Fibroblast of villous mesenchyme (primary cell): ENCODE measurements at regions not wholly inside any gene's neighbourhood (a gene's known extent, or its start where the extent isn't known, plus 50 kb on each side); places are given as distances from the start of the nearest gene placed in this dataset.
A peak's percentile ranks its signal among the peaks of the same experiment; 100 is the strongest.

Experiments used
- DNase-seq: peaks from one replicate; pipeline ENCODE4 v3.0.0-alpha.2; 2010; ENCODE audit warnings: low read depth
- H3K4me3 ChIP-seq: 2 replicates; pipeline ENCODE4 v1.5.1; 2011; ENCODE audit warnings: low read depth, mild to moderate bottlenecking, low read length
- TF ChIP-seq, protein P1 (sequence below): IDR thresholded peaks from 2 replicates; pipeline ENCODE4 v1.5.1; 2012; ENCODE audit warnings: low read depth, mild to moderate bottlenecking, low read length; ENCODE audit not compliant: insufficient read depth

DNA sequence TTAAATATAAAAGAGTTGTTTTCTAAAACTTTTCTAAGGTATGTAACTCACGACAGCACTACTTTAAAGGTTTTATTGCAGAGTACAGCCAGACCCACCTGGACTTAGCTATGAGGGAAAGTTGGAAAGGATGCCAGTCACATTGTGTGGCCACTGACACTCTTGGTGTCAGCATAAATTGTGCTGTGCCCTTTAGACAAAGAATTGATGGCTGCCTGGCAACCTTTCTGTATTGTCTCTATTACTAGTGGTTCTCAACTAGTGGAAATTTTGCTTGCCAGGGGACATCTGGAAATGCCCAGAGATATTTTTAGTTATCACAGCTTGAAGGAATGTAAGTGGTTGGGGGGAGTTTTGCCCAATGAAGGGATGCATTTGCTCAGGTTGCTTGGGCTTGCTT lies 117.5 kb upstream of the APP start:
- H3K4me3 ChIP-seq = no peak overlapping the region
- no peak for DNase-seq
- TF ChIP-seq, protein P1, sequence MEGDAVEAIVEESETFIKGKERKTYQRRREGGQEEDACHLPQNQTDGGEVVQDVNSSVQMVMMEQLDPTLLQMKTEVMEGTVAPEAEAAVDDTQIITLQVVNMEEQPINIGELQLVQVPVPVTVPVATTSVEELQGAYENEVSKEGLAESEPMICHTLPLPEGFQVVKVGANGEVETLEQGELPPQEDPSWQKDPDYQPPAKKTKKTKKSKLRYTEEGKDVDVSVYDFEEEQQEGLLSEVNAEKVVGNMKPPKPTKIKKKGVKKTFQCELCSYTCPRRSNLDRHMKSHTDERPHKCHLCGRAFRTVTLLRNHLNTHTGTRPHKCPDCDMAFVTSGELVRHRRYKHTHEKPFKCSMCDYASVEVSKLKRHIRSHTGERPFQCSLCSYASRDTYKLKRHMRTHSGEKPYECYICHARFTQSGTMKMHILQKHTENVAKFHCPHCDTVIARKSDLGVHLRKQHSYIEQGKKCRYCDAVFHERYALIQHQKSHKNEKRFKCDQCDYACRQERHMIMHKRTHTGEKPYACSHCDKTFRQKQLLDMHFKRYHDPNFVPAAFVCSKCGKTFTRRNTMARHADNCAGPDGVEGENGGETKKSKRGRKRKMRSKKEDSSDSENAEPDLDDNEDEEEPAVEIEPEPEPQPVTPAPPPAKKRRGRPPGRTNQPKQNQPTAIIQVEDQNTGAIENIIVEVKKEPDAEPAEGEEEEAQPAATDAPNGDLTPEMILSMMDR = no peak

DNA sequence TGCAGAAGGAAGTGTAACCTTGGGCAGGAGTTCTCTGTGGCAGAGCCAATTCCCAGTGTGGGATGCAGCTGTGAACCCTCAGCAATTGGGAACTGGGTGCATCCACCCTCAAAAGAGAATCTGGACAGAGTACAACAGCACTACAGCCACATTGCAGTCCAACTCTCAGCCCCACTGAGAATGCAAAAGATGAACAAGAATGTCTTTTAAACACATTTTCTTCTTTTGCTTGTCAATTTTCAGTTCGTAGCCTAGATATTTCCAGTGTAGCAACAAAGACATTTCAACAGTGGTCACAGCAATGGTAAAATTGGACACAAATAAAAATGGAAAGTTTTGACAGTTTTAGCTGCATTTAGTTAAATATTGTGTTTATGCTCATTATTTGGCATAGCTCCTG lies 114.0 kb upstream of the APP start:
- no peak for DNase-seq
- H3K4me3 ChIP-seq = no peak overlapping the region
- TF ChIP-seq, protein P1 = no peak

DNA sequence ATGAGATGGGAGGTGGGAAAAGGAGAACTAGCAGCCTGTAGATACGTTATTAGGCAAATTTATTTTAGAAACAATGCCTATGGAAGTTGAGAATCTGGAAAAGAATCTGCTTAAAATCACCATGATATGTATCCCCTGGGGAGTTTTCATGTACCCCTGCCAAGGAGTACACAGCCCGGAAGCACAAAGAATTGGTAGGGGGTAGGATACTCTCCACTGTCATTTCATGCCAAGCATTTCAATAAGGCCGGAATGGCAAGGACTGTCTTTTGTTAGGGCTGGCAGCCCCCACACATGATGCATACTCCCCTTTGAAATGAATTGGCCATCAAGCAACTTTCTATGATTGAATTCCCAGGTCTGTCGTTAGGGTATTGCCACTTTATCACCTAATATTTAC lies 111.5 kb upstream of the APP start:
- DNase-seq = no peak
- no peak overlapping the region for H3K4me3 ChIP-seq
- TF ChIP-seq, protein P1 = no peak

DNA sequence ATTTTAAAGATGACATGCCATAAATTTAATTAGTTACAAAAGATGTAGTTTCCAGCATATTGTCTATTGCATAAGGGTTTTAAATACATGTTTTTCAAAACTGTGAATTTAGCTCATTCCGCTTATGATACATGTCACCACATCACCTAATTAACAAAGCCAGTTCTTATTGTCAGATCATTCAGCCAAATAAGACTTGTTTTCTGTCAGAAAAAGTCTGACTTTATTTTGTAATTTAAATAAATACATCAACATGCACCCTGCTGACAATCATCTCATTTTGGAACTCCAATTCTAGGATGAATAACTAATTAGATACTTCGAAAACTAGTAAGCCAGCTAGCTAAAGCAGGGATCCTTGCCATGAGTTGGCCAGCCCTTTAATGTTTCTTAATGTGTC lies 110.9 kb upstream of the APP start:
- DNase-seq = no peak
- TF ChIP-seq, protein P1 = no peak
- no peak overlapping the region for H3K4me3 ChIP-seq

DNA sequence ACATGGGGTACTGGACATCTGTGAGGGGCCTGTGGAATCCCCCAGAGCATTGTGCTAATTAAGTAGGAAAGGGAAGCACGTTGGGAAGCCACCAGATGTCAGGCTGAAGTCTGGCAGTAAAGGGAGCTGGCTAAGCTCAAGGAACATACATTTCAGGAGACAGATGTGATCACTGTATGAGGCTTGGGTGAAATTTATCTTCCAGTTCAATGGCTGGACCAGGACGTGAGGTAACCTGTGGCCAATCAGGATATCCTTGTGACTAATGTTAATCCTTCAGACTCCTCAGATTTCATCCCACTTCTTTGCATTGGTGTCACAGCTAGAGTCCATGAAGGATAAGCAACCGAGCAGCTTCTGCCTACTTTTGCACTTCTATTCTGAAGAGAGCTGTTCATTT lies 110.2 kb upstream of the APP start:
- H3K4me3 ChIP-seq = no peak overlapping the region
- peak; percentile 14 for DNase-seq
- TF ChIP-seq, protein P1 = no peak

DNA sequence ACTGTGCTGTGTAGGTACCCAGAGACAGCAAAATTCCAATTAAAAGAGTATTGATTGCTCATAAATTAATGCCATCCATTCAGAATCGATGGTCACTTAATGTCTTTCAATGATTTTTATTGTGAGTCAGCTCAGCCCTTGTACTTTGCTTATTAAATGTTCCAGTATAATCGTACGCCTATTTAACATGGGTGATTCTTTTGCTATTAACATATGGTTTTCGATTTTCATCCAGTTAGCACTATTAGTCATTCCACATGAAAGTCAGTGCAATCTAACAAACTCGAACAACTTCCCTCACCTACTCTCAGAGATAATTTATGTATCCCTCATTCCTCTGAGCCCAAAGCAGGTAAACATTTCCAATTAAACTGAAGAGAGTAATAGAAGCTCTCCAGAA lies 109.6 kb upstream of the APP start:
- no peak overlapping the region for H3K4me3 ChIP-seq
- no peak for DNase-seq
- TF ChIP-seq, protein P1 = no peak

DNA sequence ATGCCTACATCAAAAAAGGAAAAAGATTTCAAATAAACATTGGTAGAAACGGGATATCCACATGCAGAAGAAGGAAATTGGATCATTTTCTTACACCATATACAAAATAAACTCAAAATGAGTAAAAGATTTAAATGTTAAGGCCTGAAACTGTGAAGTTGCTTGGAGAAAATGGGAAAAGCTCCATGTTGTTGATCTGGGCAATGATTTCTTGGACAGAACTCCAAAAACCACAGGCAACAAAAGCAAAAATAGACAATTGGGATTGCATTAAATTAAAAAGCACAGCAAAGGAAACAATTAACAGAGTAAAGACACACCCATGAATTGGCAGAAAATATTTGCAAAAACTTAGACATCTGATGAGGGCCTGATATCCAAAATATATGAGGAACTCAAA lies 105.2 kb upstream of the APP start:
- H3K4me3 ChIP-seq = no peak overlapping the region
- TF ChIP-seq, protein P1 = no peak
- DNase-seq = no peak
